ENCODE measurements at regions not wholly inside any gene's neighbourhood (a gene's known extent, or its start where the extent isn't known, plus 50 kb on each side); places are given as distances from the start of the nearest gene placed in this dataset.

DNA sequence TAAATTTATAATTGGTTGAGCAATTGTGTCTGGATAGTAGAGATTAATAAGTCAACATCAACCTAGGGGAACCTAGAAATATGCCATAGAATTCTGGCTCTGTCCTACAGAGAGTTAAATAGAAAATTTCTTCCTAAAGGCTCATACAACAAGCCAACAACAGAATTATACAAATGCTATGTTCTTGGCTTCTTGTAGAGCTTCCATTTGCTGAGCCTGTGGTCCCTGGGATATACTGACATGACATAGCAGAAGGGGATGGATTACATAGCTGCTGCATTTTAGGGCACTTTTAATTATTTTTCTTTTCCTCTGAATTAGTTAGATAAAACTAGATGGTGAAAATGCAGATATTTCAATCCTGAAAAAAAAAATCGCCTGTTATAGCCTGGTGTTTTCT lies 95.5 kb upstream of the ST6GAL2 start:
- DNase-seq: no peak

DNA sequence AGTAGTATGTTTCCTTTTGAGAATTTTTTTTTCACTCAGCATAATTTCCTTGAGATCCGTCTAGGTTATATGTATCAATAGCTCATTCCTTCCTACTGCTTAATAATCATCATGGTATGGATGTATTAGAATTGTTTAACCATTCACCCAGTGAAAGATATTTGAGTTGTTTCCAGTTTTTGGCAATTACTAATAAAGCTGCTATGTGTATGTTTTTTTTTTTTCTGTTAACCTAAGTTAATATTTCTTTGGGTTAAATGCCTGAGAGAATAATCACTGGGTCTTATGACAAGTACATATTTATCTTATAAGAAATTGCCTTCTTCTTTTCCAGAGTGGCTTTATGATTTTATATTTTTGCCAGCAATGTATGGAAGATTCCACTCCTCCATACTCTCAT lies 96.4 kb upstream of the ST6GAL2 start:
- no peak for DNase-seq

DNA sequence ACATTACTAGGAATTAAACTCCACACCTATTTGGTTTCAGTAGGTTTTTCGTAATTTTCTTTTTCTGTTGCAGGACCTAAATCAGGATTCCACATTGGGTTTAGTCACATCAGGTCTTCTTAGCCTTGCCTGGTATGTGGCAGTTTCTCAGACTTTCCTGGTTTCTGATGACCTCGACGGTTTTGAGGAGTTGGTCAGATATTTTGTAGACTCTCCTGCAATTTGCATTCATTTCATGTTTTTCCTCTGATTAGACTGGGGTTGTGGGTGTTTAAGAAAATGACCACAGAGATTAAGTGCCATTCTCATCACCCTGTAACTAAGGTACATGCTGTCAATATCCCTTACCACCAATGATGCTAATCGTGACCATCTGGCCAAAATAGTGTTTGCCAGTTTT lies 97.3 kb upstream of the ST6GAL2 start:
- DNase-seq: no peak

DNA sequence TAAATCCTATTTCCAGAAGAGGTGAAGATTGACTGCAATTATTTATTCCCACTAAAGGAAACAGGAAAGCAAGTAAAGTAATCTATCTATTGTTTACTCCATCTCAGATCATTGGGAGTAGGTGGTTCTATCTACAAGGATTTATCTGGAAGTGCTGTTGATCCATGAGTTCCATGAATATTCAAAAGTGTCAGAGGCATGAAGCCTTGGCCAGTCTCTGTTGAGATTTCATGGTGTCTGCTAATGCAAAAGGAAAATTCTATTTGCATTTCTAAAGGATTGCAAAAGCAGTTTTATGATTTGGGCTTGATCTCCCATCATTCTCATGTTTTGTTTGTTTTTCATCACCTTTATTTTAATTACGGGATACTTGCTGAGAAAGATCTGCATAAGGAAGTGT lies 102.4 kb upstream of the ST6GAL2 start:
- DNase-seq: no peak

DNA sequence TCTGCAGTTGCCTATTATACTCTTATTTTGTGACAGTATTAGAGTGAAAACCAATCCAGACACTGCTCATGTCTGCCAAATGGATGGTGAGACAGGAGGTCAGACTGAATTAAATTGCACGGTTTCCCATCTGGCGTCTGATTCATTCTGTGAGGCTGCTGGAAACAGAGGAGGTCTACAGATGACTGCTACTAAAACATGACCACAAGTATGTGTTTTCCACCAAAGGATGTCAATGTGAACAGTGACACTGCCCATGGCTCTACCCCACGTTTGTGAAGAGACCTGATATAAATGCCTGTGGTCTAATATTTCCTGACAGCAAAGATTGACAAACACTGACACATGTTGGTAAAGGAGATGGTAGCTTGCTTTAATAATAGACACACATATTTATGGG lies 104.3 kb upstream of the ST6GAL2 start:
- no peak for DNase-seq

DNA sequence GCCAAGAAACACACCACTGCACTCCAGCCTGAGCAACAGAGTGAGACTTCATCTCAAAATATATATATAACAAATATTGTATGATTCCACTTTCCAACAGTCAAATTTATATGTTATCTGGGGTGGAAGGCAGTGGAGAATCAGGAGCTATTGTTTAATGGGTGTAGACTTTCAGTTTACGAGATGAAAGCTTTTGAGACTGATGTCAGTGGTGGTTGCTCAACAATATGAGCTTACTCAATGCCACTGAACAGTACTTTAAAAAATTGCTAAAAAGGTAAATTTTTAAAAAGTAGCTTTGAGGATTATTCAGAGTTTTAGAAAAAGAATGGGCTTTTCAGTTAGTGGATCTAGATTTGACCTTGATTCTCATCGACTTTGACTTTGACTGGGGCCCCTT lies 105.9 kb upstream of the ST6GAL2 start:
- no peak for DNase-seq

DNA sequence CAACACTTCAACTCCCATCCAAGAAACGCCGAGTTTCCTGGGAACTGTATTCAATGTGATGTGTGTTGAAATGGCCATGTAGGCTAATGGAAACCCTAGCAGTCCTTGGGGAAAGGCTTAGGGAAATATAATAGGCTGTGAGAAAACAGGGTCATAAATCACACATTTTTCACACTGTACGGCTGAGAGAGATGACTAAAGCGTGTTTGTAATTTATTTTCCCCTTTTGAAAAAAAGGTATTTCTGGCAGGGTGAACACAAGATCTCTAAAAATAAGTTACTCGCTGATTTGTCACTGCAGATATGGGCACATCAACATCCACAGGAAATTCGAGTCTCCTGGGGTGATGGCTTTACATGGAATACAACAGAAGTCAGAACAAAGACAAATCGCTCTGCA lies 109.6 kb upstream of the ST6GAL2 start:
- DNase-seq: no peak

DNA sequence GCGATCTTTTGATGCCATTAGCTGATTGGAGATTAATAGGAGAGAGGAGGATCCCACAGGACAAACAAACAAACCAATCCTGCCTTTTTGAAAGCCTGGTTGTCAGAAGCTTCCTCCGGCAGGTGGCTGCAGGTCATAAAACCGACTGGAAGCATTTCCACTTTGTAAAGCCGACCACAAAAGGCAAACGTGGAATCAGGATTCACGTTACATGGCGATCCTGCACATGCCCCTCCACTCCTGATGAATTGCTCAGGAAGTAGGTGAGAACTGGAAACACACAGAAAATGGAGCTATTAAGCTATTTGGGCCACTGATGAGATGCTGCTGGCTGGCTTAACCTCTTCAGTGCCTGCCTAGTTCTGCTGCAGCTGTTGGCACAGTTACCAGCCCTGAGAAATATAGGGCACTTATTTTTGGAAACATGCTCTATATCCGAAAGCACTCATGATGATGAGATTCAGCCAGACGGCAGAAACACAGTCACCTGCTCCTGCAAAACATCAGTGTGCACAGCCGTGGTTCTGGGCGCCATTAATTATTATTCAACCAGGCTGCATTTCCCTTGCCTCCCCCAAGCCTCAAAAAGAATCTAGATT lies 110.3 kb upstream of the ST6GAL2 start:
- DNase-seq: no peak

DNA sequence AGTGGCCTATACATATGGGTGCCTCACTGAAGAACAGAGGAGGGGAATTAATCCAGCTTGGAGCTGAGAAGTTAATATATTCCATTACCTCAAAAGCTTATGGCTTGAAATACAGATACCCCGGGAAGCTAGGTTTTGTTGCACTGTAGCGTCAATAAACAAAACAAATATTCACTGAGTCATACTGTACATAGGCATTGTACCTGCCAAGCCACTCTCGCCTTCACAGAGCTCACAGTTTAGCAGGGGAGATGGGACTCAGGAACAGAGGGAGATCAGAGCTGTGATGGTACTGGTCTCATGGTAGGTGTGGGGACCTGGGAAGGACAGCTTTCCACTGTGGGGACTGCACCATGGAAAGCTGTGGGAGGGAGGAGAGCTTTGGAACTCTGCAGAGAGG lies 111.2 kb upstream of the ST6GAL2 start:
- no peak for DNase-seq

DNA sequence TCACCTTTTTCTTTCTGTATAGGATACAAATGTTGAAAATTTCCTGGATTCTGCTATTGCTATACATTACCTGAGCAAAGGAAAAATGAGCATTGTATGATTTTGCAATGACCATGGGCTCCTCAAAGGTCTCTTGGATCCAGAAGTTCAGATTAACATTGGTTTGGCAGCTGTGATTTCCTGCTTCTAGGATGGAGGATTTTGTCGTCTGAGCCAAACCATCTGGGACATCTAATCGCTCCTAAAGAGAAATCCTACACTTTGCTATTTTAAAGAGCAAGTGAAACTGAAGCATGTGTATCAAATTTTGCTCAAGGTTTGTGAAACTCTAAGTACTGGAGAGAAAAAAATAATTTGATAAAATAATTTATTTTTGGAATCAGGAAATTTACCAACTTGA lies 115.1 kb upstream of the ST6GAL2 start:
- DNase-seq: no peak

DNA sequence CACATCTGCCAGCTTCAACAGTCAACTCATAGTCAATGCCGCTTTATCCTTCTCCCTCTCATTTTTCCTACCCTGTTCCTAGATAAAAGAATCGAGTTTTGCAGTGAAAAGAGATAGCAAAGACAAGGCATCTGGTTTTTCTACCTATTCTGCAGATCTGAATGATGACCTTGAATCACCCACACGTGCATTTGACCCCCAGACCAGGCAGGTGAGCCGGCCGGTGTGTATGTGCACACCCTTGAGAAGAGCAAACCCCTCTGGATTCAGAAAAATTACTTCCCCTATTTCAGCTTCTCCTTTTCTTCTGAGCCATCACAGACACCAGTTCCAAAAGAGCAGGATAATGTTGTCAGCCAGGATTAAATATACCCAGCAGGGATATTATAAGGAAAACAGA lies 115.6 kb upstream of the ST6GAL2 start:
- DNase-seq: no peak

DNA sequence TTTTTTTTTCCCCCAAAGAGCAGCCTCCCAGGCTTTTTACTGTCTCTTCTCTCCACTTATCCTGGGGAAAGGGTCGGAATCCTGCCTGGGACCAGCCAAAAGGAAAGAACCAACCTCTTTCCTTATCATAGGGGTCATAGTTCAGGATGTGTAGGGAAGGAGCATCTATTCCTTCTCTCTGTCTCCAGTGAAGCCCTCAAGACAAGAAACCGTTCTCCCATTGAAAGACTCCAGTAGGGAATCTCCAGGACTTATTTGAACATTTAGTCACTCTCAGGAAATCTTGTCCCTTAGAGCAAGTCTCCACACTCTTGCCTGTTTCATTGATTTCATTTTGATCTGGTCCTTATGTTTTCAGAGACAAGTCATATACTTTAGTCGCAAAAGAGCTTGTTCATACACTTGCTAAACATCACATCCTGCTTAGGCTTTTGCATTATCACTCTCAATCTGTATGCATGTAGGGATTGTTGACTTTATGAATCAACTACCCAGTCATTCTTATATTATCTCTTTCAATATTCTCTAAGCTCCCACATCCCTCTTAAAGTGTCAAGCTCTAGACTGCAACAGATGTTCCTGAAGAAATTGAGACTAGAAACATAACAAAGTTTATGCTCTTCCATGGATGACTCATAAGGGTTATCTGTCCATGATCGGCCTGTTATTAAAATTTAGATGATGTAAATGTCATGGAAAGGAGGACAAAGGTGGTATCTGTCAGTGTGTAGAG lies 116.2 kb upstream of the ST6GAL2 start:
- no peak for DNase-seq

DNA sequence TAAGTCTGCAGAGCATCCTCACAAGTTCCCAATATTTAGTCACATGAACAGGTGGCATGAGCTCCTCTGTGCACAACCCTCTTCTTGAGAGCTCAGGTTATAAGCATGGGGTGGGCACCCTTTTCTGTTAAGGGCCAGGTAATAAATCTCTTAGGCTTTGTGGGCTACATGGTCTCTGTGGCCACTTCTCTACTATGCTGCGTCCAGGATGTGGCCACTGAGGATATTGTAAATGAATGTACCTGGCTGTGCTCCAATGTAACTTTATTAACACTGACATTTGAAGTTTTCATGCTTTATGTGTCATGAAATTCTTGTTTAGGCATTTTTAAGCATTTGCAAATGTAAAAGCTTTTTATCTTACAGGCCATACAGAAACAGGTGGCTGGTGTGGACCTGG lies 116.8 kb upstream of the ST6GAL2 start:
- no peak for DNase-seq

DNA sequence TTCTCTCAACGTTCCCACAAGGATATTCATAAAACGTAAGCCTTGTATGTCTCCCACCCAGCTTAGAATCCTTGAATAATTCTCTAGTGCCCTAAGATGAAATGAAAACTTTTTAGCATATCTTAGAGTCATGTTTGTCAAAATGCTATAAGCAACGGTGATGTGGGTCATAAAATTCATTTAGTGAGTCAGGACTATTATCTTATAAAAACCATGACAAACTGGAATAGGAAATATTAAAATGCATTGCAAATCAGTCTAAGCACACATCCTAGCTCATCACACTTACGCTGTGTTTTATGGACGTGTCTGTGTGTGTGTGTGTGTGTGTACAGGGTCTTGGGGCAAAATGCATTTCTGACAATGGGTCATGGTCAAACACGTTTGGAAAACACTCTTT lies 119.9 kb upstream of the ST6GAL2 start:
- DNase-seq: no peak

DNA sequence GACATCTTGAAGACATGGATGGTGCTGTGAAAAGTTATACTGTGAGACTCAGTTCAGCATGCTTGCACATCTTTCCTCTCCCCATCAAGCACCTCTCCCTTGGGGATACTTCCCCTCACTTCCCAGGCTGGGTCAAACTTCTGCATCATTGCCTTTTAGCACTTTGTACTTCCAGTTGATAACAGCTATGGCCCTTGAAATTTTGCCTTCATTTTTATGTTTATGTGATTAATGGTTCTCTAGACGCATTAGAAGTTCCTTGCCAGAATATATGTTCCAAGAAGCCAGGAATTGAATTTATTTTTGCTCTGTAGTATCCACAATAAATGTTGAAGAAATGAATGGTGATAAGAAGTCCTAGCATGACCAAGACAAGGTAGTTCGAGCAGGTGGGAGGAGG lies 120.9 kb upstream of the ST6GAL2 start:
- DNase-seq: no peak

DNA sequence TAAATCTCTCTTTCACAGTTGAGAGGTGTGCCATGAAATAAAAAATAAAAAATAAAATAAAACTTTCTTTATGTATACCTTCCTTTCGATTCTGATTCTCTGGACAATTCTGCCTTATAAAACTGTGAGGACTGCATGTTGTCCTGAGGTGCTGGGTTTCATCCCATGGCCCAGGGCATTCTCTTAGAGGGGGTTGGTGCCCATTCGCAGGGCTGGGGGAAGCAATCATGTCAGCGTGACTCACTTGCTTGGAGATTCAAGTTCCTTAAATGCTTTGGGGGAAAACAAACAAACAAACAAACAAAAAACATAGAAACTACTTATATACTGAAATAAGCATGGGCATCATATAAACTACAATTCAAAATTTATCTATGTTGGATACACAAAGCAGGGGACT lies 122.0 kb upstream of the ST6GAL2 start:
- no peak for DNase-seq

DNA sequence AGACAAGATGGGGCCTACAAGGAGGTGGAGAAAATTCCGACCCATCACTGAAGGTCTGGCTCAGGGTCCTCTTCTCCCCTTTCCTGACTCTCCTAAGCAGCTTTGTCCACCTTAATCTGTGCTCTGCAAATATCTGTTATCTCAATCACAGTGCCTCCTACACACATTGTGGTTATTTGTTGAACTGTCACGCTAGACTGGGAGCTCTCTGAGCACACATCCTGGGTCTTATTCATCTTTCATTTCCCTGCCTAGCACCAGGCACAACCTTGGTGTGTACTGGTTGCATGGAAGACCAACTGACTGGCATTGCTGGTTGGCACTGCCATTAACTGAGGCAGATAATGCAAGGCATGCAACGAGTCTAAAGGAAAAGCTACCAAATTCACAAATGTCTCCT lies 122.9 kb upstream of the ST6GAL2 start:
- DNase-seq: no peak

DNA sequence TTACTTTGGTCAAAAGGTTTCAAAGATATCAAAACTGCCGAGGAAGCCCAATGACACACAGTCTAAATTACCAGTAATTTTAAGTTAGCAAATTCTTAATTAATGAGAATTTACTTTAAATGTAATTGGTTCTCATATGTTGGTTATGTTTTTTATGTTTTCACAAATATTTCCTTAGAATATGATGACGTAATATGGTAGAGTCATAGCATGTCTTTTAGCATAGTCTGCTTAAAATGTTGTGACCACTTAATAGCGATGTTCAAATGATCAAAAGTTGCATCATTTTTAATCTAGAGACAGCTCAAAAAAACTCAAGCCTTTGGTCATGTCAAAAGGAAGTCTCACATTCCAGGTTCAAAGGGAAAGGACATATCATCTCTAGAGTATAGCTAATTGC lies 123.3 kb upstream of the ST6GAL2 start:
- no peak for DNase-seq

DNA sequence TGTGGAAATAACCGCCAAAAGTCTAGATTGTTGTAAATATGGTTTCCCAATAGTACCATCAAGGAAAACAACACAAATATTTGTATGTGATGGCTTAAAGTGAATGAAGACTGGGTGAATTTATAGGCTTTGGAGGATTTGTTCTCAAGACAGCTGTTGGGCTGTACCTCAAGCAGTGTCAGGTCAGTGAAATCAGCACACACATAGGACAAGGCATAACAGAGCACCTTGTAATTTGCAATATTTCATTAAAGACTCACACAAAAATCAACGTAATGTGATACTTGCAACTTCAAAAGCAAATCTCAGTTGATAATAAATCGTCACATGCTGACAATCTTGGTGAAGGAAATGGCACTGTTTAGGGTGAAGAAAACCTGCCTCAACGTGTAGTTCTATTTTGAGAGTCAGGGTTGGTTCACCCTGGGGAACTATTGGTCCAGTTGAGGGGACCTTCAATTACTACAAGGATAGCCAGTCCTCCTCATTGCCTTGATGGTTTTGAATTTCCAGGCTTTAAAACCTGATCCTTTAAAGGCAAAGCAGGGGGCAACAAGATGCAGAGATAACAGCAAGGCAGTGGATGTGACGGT lies 126.8 kb upstream of the ST6GAL2 start:
- no peak for DNase-seq

DNA sequence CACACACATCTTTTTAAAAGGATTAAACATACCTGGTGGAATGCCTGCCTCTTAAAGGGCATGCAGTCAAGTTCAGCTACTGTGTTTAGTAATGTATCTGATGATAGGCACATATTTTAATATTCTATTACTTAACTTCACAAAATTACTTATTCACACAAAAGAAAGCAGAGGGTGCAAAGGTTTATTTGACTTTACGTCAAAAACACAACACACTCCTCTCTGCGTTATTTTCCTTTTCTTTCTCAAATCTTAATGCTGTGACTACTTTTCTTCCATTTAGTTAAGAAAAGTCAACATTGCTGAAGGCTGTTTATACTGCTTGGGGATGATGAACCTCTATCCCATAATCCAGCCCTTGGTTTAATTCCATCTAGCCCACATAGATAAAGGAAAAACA lies 127.9 kb upstream of the ST6GAL2 start:
- no peak for DNase-seq

DNA sequence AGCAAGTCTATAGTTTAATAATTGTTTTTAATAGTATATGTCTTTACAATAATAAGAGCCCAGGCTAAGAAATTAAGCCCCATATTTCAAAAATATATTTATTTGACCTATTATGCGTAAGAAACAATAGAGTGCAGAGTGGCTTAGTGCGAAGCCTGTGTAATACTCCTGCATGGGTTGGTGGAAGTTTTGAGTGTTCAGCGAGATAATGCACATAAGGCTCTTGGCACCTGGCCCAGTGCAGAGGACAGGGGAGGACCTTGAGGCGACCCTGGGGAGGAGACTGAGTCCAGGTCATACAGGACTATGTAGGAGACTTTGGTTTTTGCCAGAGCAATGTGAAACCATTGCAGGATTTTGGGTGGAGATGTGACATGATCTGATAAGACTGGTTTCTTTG lies 132.4 kb upstream of the ST6GAL2 start:
- DNase-seq: no peak

DNA sequence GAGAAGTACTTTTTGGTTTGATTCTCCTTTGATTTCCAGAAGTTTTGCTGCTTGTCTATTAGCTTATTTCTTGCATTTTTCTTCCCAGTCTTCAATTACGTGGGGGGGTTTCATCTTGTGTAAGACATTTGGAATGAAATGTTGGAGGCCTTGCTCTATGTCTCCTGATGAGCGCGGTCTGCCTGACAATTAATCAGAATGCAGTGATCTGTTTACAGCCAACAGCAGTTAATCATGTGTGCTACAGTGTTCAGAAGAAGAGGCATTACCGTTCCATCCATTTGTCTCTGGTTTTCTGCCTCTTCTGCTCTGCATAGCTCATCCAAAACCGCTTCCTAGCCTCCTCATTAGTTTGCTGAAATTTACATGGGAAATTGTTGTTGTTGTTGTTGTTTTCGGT lies 134.4 kb upstream of the ST6GAL2 start:
- DNase-seq: no peak

DNA sequence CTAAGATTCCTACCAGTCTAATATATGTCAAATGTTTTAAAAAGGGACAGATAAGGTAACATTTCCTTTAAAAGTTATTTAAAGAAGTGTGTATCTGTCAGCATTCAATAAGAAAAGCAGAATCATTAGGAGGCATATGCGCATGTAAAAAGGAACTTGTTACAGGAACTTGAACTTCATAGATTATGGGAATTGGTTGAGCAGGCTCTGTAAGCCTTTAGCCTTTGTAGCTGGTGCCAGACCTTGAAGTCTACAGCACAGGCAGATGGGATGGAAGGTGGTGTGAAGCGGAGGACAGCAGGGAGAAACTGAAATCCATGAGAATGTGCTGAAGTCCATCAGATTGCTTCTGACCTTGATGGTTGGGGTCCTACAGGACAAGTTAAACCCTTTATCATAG lies 138.3 kb upstream of the ST6GAL2 start:
- DNase-seq: no peak

DNA sequence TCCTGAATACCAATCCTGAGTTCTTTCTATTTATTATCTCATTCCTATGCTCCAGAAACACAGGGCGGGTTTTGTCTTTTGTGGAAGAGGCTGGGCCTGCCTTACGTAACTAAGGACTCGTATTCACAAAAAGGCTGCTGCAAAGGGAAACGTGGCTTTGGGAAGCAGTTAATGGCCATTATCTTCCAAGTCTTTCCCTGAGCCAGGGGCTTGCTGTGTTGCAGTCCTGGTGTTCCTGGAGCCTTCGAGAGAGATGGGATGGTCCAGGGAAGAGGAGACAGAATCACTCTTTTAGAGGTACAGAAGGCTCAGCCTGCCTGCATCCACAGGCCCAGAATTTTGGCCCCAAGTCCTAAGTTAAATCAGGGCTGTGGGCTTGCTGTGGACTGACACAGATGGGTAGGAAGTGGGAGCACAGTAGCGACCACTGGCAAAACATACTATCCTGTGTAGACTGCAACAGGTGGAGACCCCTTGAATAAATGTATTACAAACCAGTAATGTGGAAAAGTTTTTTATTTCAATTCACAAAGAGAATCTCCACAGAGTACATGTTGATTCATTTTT lies 139.4 kb upstream of the ST6GAL2 start:
- no peak for DNase-seq
